Fibroblast of lung (primary cell): ENCODE measurements at regions not wholly inside any gene's neighbourhood (a gene's known extent, or its start where the extent isn't known, plus 50 kb on each side); places are given as distances from the start of the nearest gene placed in this dataset.

Source experiments
- EZH2 ChIP-seq: IDR thresholded peaks from 2 replicates; pipeline ENCODE4 v1.5.1; 2012; ENCODE audit warnings: low read length, control low read depth, mild to moderate bottlenecking; ENCODE audit errors: missing control alignments
- TF ChIP-seq, protein P1 (sequence below), 2 donors: IDR thresholded peaks in 1 of 2; conservative IDR thresholded peaks in 1 of 2; 1 replicate in 1 of 2; 2 replicates in 1 of 2; pipeline ENCODE4 v1.5.1; 2011 to 2012; ENCODE audit warnings: low read length in 2 of 2, control low read depth in 1 of 2, inconsistent platforms in 1 of 2, low read depth in 1 of 2, mild to moderate bottlenecking in 1 of 2

DNA sequence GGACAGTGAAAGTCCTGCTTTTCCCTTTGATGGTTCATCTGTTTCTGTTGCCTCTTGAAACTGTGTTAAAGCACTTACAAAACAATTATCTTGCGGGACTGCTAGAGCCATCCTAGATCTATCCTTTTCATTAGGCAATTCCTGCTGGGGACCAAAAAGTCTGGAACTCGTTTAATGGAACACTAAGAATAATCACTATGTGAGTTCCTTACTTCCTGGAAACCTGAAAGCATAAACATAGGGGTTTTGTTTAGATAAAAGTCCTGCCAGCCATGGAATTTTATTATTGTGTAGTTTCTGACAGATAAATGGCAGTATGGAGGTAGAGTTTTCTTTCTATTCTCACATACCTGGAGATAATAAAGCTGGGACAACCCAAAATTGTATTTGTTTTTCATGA, 1133.3 kb downstream of the SORCS3 start:
- TF ChIP-seq, protein P1, sequence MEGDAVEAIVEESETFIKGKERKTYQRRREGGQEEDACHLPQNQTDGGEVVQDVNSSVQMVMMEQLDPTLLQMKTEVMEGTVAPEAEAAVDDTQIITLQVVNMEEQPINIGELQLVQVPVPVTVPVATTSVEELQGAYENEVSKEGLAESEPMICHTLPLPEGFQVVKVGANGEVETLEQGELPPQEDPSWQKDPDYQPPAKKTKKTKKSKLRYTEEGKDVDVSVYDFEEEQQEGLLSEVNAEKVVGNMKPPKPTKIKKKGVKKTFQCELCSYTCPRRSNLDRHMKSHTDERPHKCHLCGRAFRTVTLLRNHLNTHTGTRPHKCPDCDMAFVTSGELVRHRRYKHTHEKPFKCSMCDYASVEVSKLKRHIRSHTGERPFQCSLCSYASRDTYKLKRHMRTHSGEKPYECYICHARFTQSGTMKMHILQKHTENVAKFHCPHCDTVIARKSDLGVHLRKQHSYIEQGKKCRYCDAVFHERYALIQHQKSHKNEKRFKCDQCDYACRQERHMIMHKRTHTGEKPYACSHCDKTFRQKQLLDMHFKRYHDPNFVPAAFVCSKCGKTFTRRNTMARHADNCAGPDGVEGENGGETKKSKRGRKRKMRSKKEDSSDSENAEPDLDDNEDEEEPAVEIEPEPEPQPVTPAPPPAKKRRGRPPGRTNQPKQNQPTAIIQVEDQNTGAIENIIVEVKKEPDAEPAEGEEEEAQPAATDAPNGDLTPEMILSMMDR (conservative IDR thresholded peaks at IDR 0.05 in 1 of 2, IDR thresholded peaks at IDR 0.05 in 1 of 2; ENCODE audit: low read depth in 1 of 2, low read length in 2 of 2), result no peak
- no peak for TF ChIP-seq EZH2
